HepG2 (cell line): ENCODE measurements at regions not wholly inside any gene's neighbourhood (a gene's known extent, or its start where the extent isn't known, plus 50 kb on each side); places are given as distances from the start of the nearest gene placed in this dataset.
"Not testable (repeated sequence)": the region's sequence is repeated elsewhere in the genome, so short reads cannot be mapped to it uniquely, and the experiment has no call there.

Source experiments
- ATAC-seq: fragments of 200-7000 bp; cut with Tn5 transposase; 3 replicates; pipeline ENCODE4 v1.9.1; 2020; ENCODE audit warnings: mild to moderate bottlenecking, moderate library complexity
- BruUV-seq: library from RNA; stranded (reverse); fragments of 400-500 nt; replicated peaks from 2 replicates; lab custom pipeline; 2021; lab: Mats Ljungman, UMichigan
- CTCF ChIA-PET: fragments of 300-600 bp; formaldehyde crosslinking; extraction: SDS; loops from one replicate; lab custom pipeline; 2021; ENCODE audit warnings: low total read pairs, inconsistent platforms, low intra/inter-chr PET ratio; lab: Yijun Ruan, JAX
- POLR2A ChIA-PET: fragments of 350-600 bp; sonication (Branson Sonifier 250); formaldehyde crosslinking; loops from one replicate; lab custom pipeline; 2020; ENCODE audit warnings: antibody characterized with exemption, inconsistent platforms; lab: Yijun Ruan, JAX
- DNase-seq: peaks from one replicate; pipeline ENCODE4 v3.0.0-alpha.2; 2015; ENCODE audit warnings: low spot score
- FAIRE-seq: peaks from 3 replicates; lab custom pipeline; 2011; peaks lifted over from hg19 to GRCh38; lab: Jason Lieb, UNC
- H2AFZ ChIP-seq: one replicate; pipeline ENCODE4 v1.6.1; 2011; ENCODE audit warnings: low read length, inconsistent platforms
- H3K27ac ChIP-seq: fragments of 300-600 bp; 3 replicates; pipeline ENCODE4 v1.8.0; 2011; ENCODE audit warnings: mixed run types, mild to moderate bottlenecking, mixed read lengths, low read length, inconsistent platforms; ENCODE audit not compliant: insufficient read depth; ENCODE audit errors: extremely low read length
- H3K27me3 ChIP-seq, 2 experiments: fragments of 200-600 bp in 1 of 2; 2 replicates in 1 of 2; 3 replicates in 1 of 2; pipeline versions ENCODE4 v1.6.0 to v1.8.0; 2011; ENCODE audit warnings: low read length in 2 of 2, mild to moderate bottlenecking in 2 of 2, moderate library complexity in 2 of 2, inconsistent platforms in 1 of 2; ENCODE audit not compliant: insufficient read depth in 2 of 2, control insufficient read depth in 1 of 2
- H3K36me3 ChIP-seq, 2 experiments: fragments of 200-600 bp in 1 of 2; replicated peaks in 1 of 2; 2 replicates in 1 of 2; 3 replicates in 1 of 2; pipeline versions ENCODE4 v1.5.1 to v1.8.0; 2011; ENCODE audit warnings: low read length in 2 of 2, inconsistent platforms in 1 of 2; ENCODE audit not compliant: insufficient read depth in 2 of 2, control insufficient read depth in 1 of 2
- H3K4me1 ChIP-seq: 2 replicates; pipeline ENCODE4 v1.5.1; 2012; ENCODE audit warnings: low read length, inconsistent platforms; ENCODE audit not compliant: insufficient read depth
- H3K4me2 ChIP-seq: 2 replicates; pipeline ENCODE4 v1.6.0; 2011; ENCODE audit warnings: low read depth, low read length, inconsistent platforms
- H3K4me3 ChIP-seq, 3 experiments: fragments of 200-600 bp in 1 of 3; sonication (generic), shearing (Covaris generic) in 1 of 3; replicated peaks in 1 of 3; 2 replicates each; pipeline ENCODE4 v1.5.1; 2011 to 2016; ENCODE audit warnings: low read length in 3 of 3, inconsistent platforms in 2 of 3, low read depth in 2 of 3, mild to moderate bottlenecking in 2 of 3, control low read depth in 1 of 3, mixed read lengths in 1 of 3; ENCODE audit not compliant: insufficient read depth in 1 of 3
- H3K79me2 ChIP-seq: one replicate; pipeline ENCODE4 v1.6.1; 2011; ENCODE audit warnings: low read length, inconsistent platforms; ENCODE audit not compliant: insufficient read depth
- H3K9ac ChIP-seq: 2 replicates; pipeline ENCODE4 v1.6.0; 2011; ENCODE audit warnings: mild to moderate bottlenecking, low read depth, low read length, inconsistent platforms; ENCODE audit not compliant: insufficient read depth
- H3K9me3 ChIP-seq: 2 replicates; pipeline ENCODE4 v1.5.1; 2012; ENCODE audit warnings: mild to moderate bottlenecking, low read length
- H4K20me1 ChIP-seq: 2 replicates; pipeline ENCODE4 v1.6.0; 2011; ENCODE audit warnings: inconsistent platforms, mild to moderate bottlenecking, low read length, moderate library complexity; ENCODE audit not compliant: insufficient read depth
- WGBS: methylation state at CpG from one replicate; pipeline ENCODE4 v1.1.6; 2017; ENCODE audit warnings: low lambda C conversion rate; 5-methylcytosine and 5-hydroxymethylcytosine counted together
- in situ Hi-C: cut with HindIII; loops from 2 replicates; pipeline ENCODE4 v1.10.0; 2017; ENCODE audit warnings: low pct_unique_long_range_greater_than_20kb; ENCODE audit not compliant: extremely low pct_ligation_motif_present
- intact Hi-C: fragments of 100-400 bp; cut with micrococcal nuclease; formaldehyde crosslinking; loops from one replicate; pipeline ENCODE4 v1.10.0; 2022; ENCODE audit not compliant: unreplicated experiment

DNA sequence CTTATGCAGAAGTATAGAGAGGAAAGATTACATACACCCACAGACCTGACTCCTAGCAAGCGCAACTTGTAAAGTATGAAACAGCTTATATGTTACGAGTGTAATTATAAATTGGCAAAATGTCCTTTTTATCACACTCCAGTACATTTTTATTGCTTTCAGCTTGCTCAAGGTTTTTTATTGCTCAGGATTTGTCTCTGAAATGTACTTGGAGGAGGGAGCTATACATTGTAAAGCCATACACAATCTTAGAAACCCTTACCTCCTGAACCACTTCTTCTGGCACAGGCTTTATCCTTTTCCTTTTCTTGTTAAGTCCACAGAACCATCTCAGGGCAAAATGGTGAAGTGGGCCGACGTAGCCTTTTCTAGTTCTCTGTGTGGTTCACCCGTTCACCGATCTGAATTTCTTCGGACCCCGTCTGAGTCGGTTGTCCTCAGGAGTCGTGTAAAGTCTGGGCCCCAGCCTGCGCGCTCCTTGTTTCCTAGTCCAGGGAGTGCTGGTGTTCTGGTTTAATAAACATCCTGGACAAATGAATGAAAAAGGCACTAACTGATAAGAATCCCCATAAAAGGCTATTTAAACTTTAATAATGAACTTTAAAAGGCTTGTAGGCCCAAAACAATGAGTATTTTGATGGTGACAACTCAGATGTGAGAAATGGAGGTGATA, 222.2 kb downstream of the SPATA31A7 start:
- H3K4me3 ChIP-seq, intact Hi-C loops, in situ Hi-C loops, H3K4me1 ChIP-seq, FAIRE-seq, H3K27ac ChIP-seq, H3K27me3 ChIP-seq, H3K9me3 ChIP-seq, H3K9ac ChIP-seq, H3K79me2 ChIP-seq, H3K36me3 ChIP-seq, H3K4me2 ChIP-seq, H2AFZ ChIP-seq, BruUV-seq, H4K20me1 ChIP-seq, DNase-seq, POLR2A ChIA-PET, ATAC-seq, CTCF ChIA-PET: not testable (repeated sequence)
- WGBS: 42% methylated on average over 6 of the region's 12 CpGs

DNA sequence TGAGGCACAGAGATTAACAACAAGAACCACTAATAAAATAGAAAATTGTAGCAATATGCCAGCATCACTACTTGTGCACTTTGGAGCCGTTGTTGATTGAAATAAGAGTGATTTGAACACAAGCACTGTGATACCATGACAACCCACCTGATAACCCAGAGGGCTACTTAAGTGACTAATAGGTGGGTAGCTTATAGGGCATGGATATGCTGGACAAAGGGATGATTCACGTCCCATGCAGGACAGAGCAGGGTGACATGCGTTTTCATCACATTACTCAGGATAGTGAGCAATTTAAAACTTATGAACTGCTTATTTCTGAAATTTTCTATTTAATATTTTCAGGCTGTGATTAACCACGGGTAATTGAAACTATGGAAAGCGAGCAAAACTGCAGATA, 222.9 kb downstream of the SPATA31A7 start:
- H3K4me3 ChIP-seq, H3K79me2 ChIP-seq, DNase-seq, H3K9ac ChIP-seq, H4K20me1 ChIP-seq, H3K27me3 ChIP-seq, intact Hi-C loops, ATAC-seq, H3K9me3 ChIP-seq, in situ Hi-C loops, POLR2A ChIA-PET, H2AFZ ChIP-seq, BruUV-seq, CTCF ChIA-PET, H3K27ac ChIP-seq, FAIRE-seq, H3K36me3 ChIP-seq, H3K4me1 ChIP-seq, H3K4me2 ChIP-seq: not testable (repeated sequence)
- WGBS: 0% methylated on average over 2 of the region's 5 CpGs

DNA sequence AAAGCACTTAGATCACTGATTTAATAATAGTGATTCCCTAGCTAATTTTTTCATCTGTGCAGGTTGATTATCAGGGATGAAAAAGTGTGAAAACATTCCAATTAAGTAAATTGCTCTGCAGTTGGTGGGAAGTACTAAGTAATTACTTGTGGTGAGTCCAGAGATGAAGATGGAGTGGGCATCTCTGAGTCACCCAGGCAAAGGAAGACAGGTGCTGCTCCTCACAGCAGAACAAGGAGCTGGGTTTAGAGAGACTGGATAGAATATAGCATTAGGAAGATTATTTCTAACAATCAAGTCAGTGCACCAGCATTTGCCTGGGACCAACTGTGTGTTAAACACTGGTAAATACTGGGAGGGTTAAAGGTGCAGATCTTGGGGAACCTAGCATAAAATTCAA, 228.3 kb downstream of the SPATA31A7 start:
- H3K27ac ChIP-seq, POLR2A ChIA-PET, BruUV-seq, H3K9ac ChIP-seq, CTCF ChIA-PET, H3K27me3 ChIP-seq, H3K36me3 ChIP-seq, H3K4me2 ChIP-seq, DNase-seq, H3K4me1 ChIP-seq, intact Hi-C loops, H3K79me2 ChIP-seq, H3K4me3 ChIP-seq, H3K9me3 ChIP-seq, in situ Hi-C loops, H2AFZ ChIP-seq, H4K20me1 ChIP-seq, ATAC-seq, FAIRE-seq: not testable (repeated sequence)

DNA sequence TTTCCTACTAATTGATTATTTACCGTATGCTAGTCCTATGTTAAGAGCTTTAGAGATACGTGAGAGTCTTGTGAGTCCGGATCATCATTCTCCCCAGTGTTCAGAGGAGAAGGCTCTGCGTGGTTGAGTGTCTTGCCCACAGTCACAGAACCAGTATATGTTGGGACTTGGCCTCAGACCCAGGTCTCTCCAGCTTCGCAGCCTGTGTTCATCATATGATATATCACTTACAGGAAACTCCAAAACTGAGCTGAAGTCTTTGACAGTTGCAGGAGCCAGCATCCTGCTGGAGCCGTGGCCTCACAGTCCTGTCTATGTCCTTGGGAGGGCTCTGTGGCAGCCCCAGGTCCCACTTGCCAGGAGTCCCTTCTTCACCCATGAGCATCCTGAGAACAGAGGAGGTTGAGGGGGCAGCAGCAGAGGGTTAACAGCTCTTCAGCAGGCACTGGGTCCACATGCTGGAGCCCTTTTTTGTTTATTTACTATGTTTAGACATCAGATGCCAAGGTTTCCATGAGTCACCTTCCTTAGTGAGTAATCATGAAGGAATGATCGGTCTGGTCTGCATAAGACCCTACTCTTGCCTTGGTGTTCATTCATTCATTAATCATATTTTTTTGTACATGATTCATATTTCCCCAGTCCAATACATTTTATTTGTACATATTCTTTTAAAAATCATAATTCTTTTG, 230.6 kb downstream of the SPATA31A7 start:
- POLR2A ChIA-PET, ATAC-seq, CTCF ChIA-PET: not testable (repeated sequence)

More for the DNA sequence above, 230.6 kb downstream of the SPATA31A7 start:
- H3K27me3 ChIP-seq, H3K4me1 ChIP-seq, H3K4me3 ChIP-seq, BruUV-seq, in situ Hi-C loops, H3K79me2 ChIP-seq, H3K36me3 ChIP-seq, H3K4me2 ChIP-seq, FAIRE-seq, DNase-seq, H4K20me1 ChIP-seq, H3K9ac ChIP-seq, H2AFZ ChIP-seq, H3K9me3 ChIP-seq, H3K27ac ChIP-seq, intact Hi-C loops: not testable (repeated sequence)
- WGBS: 29% methylated on average over 1 of the region's 7 CpGs
